GM18502 (cell line): ENCODE measurements at regions not wholly inside any gene's neighbourhood (a gene's known extent, or its start where the extent isn't known, plus 50 kb on each side); places are given as distances from the start of the nearest gene placed in this dataset.

ENCODE experiments used
- ATAC-seq: cut with Tn5 transposase; IDR thresholded peaks from one replicate; pipeline ENCODE4 v1.9.1; 2021; ENCODE audit warnings: mild to moderate bottlenecking; ENCODE audit not compliant: unreplicated experiment, poor library complexity

GRCh38 chr6:102327697-102328225, 934.3 kb downstream of the GRIK2 start:
- ATAC-seq = no peak

GRCh38 chr6:102313699-102314098, 920.2 kb downstream of the GRIK2 start:
- ATAC-seq = no peak

GRCh38 chr6:102309700-102310099, 916.2 kb downstream of the GRIK2 start:
- no peak for ATAC-seq

GRCh38 chr6:102300350-102300749, 906.8 kb downstream of the GRIK2 start:
- ATAC-seq = no peak

- no peak for ATAC-seq
Measured at GRCh38 chr6:102298051-102298450, 904.5 kb downstream of the GRIK2 start.
